ENCODE measurements at regions not wholly inside any gene's neighbourhood (a gene's known extent, or its start where the extent isn't known, plus 50 kb on each side); places are given as distances from the start of the nearest gene placed in this dataset.

DNA sequence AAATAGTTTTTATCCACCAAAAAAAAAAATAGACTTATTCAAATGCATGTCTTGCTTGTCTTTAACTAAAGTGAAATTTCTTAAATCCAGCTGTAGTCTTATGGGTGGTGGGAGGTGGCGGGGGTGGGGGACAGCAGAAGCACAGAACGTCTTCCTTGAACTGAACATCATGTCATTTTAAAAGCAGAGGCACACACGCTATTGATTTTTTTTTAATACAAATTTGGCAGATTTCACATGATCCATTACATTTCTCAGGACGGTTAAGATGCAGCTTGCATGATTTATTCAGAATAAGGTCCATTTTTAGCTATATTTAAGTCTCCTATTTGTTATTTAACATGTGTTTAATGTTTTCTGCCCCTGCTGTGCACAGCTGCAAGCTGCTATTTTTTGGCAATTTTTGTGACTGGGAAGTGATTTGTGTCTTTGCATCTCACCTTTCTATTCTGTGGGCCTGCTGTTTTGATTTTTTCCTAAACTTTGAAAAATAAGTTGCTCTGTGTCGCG, 274.0 kb downstream of the TSHZ3 start:
- TF ChIP-seq, protein P1, sequence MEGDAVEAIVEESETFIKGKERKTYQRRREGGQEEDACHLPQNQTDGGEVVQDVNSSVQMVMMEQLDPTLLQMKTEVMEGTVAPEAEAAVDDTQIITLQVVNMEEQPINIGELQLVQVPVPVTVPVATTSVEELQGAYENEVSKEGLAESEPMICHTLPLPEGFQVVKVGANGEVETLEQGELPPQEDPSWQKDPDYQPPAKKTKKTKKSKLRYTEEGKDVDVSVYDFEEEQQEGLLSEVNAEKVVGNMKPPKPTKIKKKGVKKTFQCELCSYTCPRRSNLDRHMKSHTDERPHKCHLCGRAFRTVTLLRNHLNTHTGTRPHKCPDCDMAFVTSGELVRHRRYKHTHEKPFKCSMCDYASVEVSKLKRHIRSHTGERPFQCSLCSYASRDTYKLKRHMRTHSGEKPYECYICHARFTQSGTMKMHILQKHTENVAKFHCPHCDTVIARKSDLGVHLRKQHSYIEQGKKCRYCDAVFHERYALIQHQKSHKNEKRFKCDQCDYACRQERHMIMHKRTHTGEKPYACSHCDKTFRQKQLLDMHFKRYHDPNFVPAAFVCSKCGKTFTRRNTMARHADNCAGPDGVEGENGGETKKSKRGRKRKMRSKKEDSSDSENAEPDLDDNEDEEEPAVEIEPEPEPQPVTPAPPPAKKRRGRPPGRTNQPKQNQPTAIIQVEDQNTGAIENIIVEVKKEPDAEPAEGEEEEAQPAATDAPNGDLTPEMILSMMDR (IDR thresholded peaks at IDR 0.05): no peak
- TF ChIP-seq, protein P2, sequence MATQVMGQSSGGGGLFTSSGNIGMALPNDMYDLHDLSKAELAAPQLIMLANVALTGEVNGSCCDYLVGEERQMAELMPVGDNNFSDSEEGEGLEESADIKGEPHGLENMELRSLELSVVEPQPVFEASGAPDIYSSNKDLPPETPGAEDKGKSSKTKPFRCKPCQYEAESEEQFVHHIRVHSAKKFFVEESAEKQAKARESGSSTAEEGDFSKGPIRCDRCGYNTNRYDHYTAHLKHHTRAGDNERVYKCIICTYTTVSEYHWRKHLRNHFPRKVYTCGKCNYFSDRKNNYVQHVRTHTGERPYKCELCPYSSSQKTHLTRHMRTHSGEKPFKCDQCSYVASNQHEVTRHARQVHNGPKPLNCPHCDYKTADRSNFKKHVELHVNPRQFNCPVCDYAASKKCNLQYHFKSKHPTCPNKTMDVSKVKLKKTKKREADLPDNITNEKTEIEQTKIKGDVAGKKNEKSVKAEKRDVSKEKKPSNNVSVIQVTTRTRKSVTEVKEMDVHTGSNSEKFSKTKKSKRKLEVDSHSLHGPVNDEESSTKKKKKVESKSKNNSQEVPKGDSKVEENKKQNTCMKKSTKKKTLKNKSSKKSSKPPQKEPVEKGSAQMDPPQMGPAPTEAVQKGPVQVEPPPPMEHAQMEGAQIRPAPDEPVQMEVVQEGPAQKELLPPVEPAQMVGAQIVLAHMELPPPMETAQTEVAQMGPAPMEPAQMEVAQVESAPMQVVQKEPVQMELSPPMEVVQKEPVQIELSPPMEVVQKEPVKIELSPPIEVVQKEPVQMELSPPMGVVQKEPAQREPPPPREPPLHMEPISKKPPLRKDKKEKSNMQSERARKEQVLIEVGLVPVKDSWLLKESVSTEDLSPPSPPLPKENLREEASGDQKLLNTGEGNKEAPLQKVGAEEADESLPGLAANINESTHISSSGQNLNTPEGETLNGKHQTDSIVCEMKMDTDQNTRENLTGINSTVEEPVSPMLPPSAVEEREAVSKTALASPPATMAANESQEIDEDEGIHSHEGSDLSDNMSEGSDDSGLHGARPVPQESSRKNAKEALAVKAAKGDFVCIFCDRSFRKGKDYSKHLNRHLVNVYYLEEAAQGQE (IDR thresholded peaks at IDR 0.05; ENCODE audit: insufficient read depth in 1 of 2, low read depth in 2 of 2, low read length in 1 of 2): no peak
- TF ChIP-seq POLR2AphosphoS5 (IDR thresholded peaks at IDR 0.05; ENCODE audit: low read depth, low read length) (no peak), SIN3A (IDR thresholded peaks at IDR 0.05; ENCODE audit: borderline replicate concordance, insufficient read depth, low read depth, low read length) (no peak)

All from Panc1 (cell line).